ENCODE measurements at regions not wholly inside any gene's neighbourhood (a gene's known extent, or its start where the extent isn't known, plus 50 kb on each side); places are given as distances from the start of the nearest gene placed in this dataset.

GRCh38 chr2:230648356-230648755 is 64.3 kb upstream of the CAB39 start:
- TF ChIP-seq CTCF (IDR thresholded peaks at IDR 0.05; ENCODE audit: low read depth, low read length) (no peak), EZH2phosphoT487 (IDR thresholded peaks at IDR 0.05; ENCODE audit: low read depth) (no peak)

Measured in OCI-LY3 (cell line).